ENCODE measurements at regions not wholly inside any gene's neighbourhood (a gene's known extent, or its start where the extent isn't known, plus 50 kb on each side); places are given as distances from the start of the nearest gene placed in this dataset.

DNA sequence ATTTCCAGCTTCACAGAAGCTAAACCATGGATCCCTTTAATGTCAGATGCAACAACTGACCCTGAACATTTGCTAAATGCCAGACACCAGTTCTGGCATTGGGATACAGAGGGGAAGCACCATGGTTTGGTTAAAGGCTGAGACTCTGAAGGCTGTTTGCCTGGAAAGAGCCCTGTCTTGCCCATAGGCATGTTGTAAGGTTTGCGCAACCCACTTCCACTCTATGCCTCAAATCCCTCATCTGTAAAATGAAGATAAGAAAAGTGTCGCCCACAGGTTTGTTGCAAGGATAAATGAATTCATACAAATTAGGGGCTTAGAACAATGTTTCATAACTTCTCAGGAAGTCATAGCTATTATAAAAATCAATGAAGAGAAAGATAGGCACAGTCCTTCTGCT, 380.9 kb upstream of the GYPC start:
- TF ChIP-seq, protein P1, sequence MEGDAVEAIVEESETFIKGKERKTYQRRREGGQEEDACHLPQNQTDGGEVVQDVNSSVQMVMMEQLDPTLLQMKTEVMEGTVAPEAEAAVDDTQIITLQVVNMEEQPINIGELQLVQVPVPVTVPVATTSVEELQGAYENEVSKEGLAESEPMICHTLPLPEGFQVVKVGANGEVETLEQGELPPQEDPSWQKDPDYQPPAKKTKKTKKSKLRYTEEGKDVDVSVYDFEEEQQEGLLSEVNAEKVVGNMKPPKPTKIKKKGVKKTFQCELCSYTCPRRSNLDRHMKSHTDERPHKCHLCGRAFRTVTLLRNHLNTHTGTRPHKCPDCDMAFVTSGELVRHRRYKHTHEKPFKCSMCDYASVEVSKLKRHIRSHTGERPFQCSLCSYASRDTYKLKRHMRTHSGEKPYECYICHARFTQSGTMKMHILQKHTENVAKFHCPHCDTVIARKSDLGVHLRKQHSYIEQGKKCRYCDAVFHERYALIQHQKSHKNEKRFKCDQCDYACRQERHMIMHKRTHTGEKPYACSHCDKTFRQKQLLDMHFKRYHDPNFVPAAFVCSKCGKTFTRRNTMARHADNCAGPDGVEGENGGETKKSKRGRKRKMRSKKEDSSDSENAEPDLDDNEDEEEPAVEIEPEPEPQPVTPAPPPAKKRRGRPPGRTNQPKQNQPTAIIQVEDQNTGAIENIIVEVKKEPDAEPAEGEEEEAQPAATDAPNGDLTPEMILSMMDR (conservative IDR thresholded peaks at IDR 0.05) = no peak
- no peak for TF ChIP-seq EZH2 (IDR thresholded peaks at IDR 0.05; ENCODE audit: low read depth)

Measured in PC-9 (cell line).